Fibroblast of pulmonary artery (primary cell): ENCODE measurements at regions not wholly inside any gene's neighbourhood (a gene's known extent, or its start where the extent isn't known, plus 50 kb on each side); places are given as distances from the start of the nearest gene placed in this dataset.

Experiments
- DNase-seq: peaks from one replicate; pipeline ENCODE4 v3.0.0-alpha.2; 2010; ENCODE audit warnings: low read depth
- H3K4me3 ChIP-seq: replicated peaks from 2 replicates; pipeline ENCODE4 v1.5.1; 2011; ENCODE audit warnings: low read depth, mild to moderate bottlenecking, control low read depth, low read length, moderate library complexity
- CTCF ChIP-seq: IDR thresholded peaks from 2 replicates; pipeline ENCODE4 v1.5.1; 2011; ENCODE audit warnings: mild to moderate bottlenecking, control low read depth, low read length, inconsistent platforms; ENCODE audit errors: missing control alignments

GRCh38 chr2:62568983-62569837, 63.2 kb upstream of the TMEM17 start:
- DNase-seq: no peak
- no peak overlapping the region for H3K4me3 ChIP-seq
- no peak for TF ChIP-seq CTCF

DNA sequence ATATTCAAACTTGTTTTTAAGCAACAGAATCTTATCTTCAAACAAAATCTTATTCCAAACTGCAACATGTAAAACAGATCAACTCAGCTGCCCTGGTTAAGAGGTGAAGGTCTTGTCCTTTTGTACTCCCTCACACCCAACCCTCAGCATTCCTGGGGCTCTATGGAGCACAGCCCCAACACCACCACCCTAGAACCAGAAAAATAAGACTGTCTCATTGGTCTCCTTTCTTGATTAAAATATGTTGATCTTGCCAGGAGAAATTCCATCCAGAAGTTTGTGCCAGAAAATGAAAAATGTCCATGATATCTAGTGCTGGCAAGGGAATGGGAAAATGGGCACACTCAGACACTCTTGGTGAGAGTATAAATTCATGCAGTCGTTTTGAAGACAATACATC, 62.1 kb upstream of the TMEM17 start:
- DNase-seq: no peak
- no peak for TF ChIP-seq CTCF
- no peak overlapping the region for H3K4me3 ChIP-seq

GRCh38 chr2:62567669-62568068, 61.7 kb upstream of the TMEM17 start:
- no peak for DNase-seq
- TF ChIP-seq CTCF: no peak

DNA sequence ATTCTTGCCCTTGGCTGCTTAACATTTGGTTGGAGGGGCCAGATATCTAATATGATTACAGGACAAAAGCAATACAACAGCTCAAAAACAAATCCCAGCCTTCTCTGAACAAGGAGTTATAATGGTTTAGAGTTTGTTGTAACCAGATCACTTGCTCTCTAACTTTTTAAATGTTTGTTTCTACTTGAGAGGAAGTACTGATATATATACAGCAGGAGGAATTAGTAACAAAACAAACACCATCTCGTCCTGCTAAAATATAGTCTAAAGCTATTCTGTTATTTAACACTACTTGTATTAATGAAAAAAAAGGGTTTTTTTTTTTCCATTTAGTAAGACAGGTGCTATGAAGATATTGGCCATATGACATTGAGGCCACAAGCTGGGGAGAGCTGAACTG, 60.9 kb upstream of the TMEM17 start:
- DNase-seq: no peak
- TF ChIP-seq CTCF: no peak

More at GRCh38 chr2:62567669-62568068, 61.7 kb upstream of the TMEM17 start:
- H3K4me3 ChIP-seq: no peak overlapping the region

GRCh38 chr2:62565309-62565908, 59.4 kb upstream of the TMEM17 start:
- no peak overlapping the region for H3K4me3 ChIP-seq
- DNase-seq: no peak
- TF ChIP-seq CTCF: no peak

More for the DNA sequence above, 60.9 kb upstream of the TMEM17 start:
- no peak overlapping the region for H3K4me3 ChIP-seq

DNA sequence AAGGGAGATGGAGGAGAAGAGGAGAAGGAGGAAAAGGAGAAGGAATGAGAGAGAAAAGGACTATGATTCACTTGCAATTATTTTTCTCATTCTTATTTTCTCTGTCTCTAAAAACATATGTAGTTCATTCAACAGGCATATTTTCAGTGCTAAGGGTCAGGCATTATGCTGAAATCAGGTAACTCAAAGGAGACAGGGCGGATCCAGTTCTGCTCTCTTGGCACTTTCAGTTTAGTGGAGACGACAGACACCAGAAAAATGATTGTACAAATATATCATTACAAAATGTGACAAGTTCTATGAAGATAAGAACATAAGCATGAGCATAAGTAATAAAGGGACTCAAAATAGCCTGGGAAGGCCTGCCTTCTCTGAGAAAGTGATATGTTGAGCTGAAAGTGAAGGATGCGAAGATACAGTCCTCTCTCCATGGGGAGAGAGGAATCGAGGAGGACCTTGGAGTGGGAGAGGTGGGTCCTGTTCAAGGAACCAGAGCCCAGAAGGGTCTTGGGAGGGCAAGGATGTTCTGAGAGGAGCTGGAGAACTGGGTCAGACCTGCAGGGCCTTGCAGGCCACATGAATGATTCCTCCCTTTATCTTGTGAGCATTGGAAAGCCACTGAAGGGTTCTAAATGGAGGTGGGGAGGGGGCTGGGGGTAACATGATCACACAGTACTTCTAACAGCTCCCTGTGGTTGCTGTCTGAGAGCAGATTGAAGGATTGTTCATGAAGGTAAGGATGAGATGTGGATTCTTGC, 58.6 kb upstream of the TMEM17 start:
- no peak for TF ChIP-seq CTCF

More for the DNA sequence above, 58.6 kb upstream of the TMEM17 start:
- no peak overlapping the region for H3K4me3 ChIP-seq
- DNase-seq: no peak
